CD14-positive monocyte (primary cell): ENCODE measurements at regions not wholly inside any gene's neighbourhood (a gene's known extent, or its start where the extent isn't known, plus 50 kb on each side); places are given as distances from the start of the nearest gene placed in this dataset.

Source experiments
- DNase-seq, 3 donors: peaks; one replicate each; pipeline ENCODE4 v3.0.0-alpha.2; 2011 to 2022
- H2AFZ ChIP-seq: 2 replicates; pipeline ENCODE4 v1.6.0; 2012; ENCODE audit warnings: mild to moderate bottlenecking, low read depth, low read length, inconsistent platforms; ENCODE audit not compliant: insufficient read depth, poor library complexity, severe bottlenecking
- H3K27ac ChIP-seq, 2 donors: 1 replicate in 1 of 2; 2 replicates in 1 of 2; pipeline ENCODE4 v1.5.1; 2012 to 2013; ENCODE audit warnings: low read length in 2 of 2, control low read depth in 1 of 2, inconsistent platforms in 1 of 2, low read depth in 1 of 2, mild to moderate bottlenecking in 1 of 2
- H3K27me3 ChIP-seq, 2 donors: one replicate each; pipeline versions ENCODE4 v1.6.0 to v1.6.1; 2011 to 2013; ENCODE audit warnings: low read length in 2 of 2; ENCODE audit not compliant: control insufficient read depth in 2 of 2, insufficient read depth in 2 of 2
- H3K36me3 ChIP-seq, 2 donors: replicated peaks in 1 of 2; 1 replicate in 1 of 2; 2 replicates in 1 of 2; pipeline versions ENCODE4 v1.5.1 to v1.6.1; 2012 to 2013; ENCODE audit warnings: low read length in 2 of 2, control low read depth in 1 of 2, inconsistent platforms in 1 of 2, mild to moderate bottlenecking in 1 of 2; ENCODE audit not compliant: insufficient read depth in 2 of 2, control insufficient read depth in 1 of 2
- H3K4me1 ChIP-seq, 2 donors: 1 replicate in 1 of 2; 2 replicates in 1 of 2; pipeline versions ENCODE4 v1.5.1 to v1.6.1; 2012 to 2013; ENCODE audit warnings: low read length in 2 of 2, control low read depth in 1 of 2, inconsistent platforms in 1 of 2, mild to moderate bottlenecking in 1 of 2, moderate library complexity in 1 of 2; ENCODE audit not compliant: insufficient read depth in 2 of 2, control insufficient read depth in 1 of 2
- H3K4me2 ChIP-seq: replicated peaks from 2 replicates; pipeline ENCODE3; 2012; ENCODE audit warnings: low read length, moderate library complexity, mild to moderate bottlenecking; ENCODE audit not compliant: poor library complexity, severe bottlenecking; ENCODE audit errors: extremely low read depth
- H3K4me3 ChIP-seq, 3 experiments: fragments of 200-600 bp in 1 of 3; sonication (generic) in 1 of 3; replicated peaks in 1 of 3; 1 replicate in 2 of 3; 2 replicates in 1 of 3; pipeline ENCODE4 v1.5.1; 2011 to 2013; ENCODE audit warnings: low read length in 3 of 3, mild to moderate bottlenecking in 3 of 3, control low read depth in 2 of 3, low read depth in 2 of 3, inconsistent platforms in 1 of 3, moderate library complexity in 1 of 3
- H3K79me2 ChIP-seq: 2 replicates; pipeline ENCODE4 v1.6.0; 2012; ENCODE audit warnings: mild to moderate bottlenecking, control low read depth, inconsistent platforms, low read length, moderate library complexity; ENCODE audit not compliant: insufficient read depth
- H3K9ac ChIP-seq: 2 replicates; pipeline ENCODE4 v1.6.0; 2017; ENCODE audit warnings: low read length, mild to moderate bottlenecking; ENCODE audit not compliant: insufficient read depth, poor library complexity, severe bottlenecking
- H3K9me3 ChIP-seq, 2 donors: replicated peaks in 1 of 2; 1 replicate in 1 of 2; 2 replicates in 1 of 2; pipeline versions ENCODE4 v1.5.1 to v1.6.1; 2012 to 2013; ENCODE audit warnings: low read length in 2 of 2, control low read depth in 1 of 2; ENCODE audit not compliant: control insufficient read depth in 1 of 2, insufficient read depth in 1 of 2
- H4K20me1 ChIP-seq: 2 replicates; pipeline ENCODE4 v1.6.0; 2012; ENCODE audit warnings: mild to moderate bottlenecking, low read length, control low read depth, moderate library complexity; ENCODE audit not compliant: insufficient read depth
- H3K27ac Mint-ChIP-seq, 7 donors: one replicate each; pipeline ENCODE4 v1.8.0; 2020; ENCODE audit warnings: mild to moderate bottlenecking in 7 of 7, mixed read lengths in 7 of 7, moderate library complexity in 6 of 7, inconsistent platforms in 2 of 7
- H3K27me3 Mint-ChIP-seq, 3 donors: one replicate each; pipeline ENCODE4 v1.8.0; 2021 to 2022; ENCODE audit warnings: low read depth in 3 of 3, mild to moderate bottlenecking in 3 of 3, mixed read lengths in 3 of 3, moderate library complexity in 3 of 3, inconsistent platforms in 1 of 3
- H3K36me3 Mint-ChIP-seq, 2 donors: one replicate each; pipeline ENCODE4 v1.8.0; 2020; ENCODE audit warnings: mixed read lengths in 2 of 2, inconsistent platforms in 1 of 2, mild to moderate bottlenecking in 1 of 2
- H3K4me1 Mint-ChIP-seq: one replicate; pipeline ENCODE4 v1.8.0; 2020; ENCODE audit warnings: mild to moderate bottlenecking, mixed read lengths
- H3K4me3 Mint-ChIP-seq, 2 donors: one replicate each; pipeline ENCODE4 v1.8.0; 2020; ENCODE audit warnings: mild to moderate bottlenecking in 2 of 2, mixed read lengths in 2 of 2, moderate library complexity in 1 of 2
- H3K9me3 Mint-ChIP-seq, 7 donors: one replicate each; pipeline ENCODE4 v1.8.0; 2020 to 2022; ENCODE audit warnings: mixed read lengths in 7 of 7, mild to moderate bottlenecking in 6 of 7, moderate library complexity in 6 of 7, inconsistent platforms in 2 of 7
- CTCF ChIP-seq: fragments of 200-600 bp; IDR thresholded peaks from one replicate; pipeline ENCODE4 v1.8.0; 2022; ENCODE audit warnings: antibody characterized with exemption, mild to moderate bottlenecking
- WGBS: methylation state at CpG from one replicate; pipeline ENCODE4 v1.1.5; 2013; ENCODE audit warnings: missing lambda C conversion rate; ENCODE audit not compliant: insufficient coverage; 5-methylcytosine and 5-hydroxymethylcytosine counted together
- intact Hi-C, 2 donors: fragments of 100-400 bp; cut with micrococcal nuclease; formaldehyde crosslinking; loops; one replicate each; pipeline versions ENCODE4 v1.15.0 to v1.15.1; 2023

- Mint-ChIP-seq H3K4me3 (no peak overlapping the region), H3K36me3 (no peaks in the 10 kb centered on the region), H3K27me3 (no peaks in the 10 kb centered on the region), H3K4me1 (no peaks in the 10 kb centered on the region), H3K27ac (no peak overlapping the region), H3K9me3 (peaks cover 0 to 4% (median 0%) of the 10 kb centered on the region in 7 donors)
- Histone ChIP-seq H4K20me1 (no peaks in the 10 kb centered on the region), H3K4me1 (no peaks in the 10 kb centered on the region), H3K79me2 (no peaks in the 10 kb centered on the region), H3K4me2 (no peak overlapping the region), H3K27ac (no peak overlapping the region), H3K27me3 (no peaks in the 10 kb centered on the region), H3K9me3 (no peaks in the 10 kb centered on the region), H3K4me3 (no peak overlapping the region), H2AFZ (no peak overlapping the region), H3K36me3 (no peaks in the 10 kb centered on the region), H3K9ac (no peak overlapping the region)
- WGBS = 79% methylated on average over 1 of the region's 1 CpG
- intact Hi-C loops = no loop called here
- DNase-seq = no peak
- no peak for TF ChIP-seq CTCF
These were observed 195.3 kb downstream of the RND3 start for GRCh38 chr2:150292192-150292591.

GRCh38 chr2:150286730-150287362, 200.6 kb downstream of the RND3 start:
- Histone ChIP-seq H3K4me3 (no peak overlapping the region), H3K9ac (no peak overlapping the region), H3K9me3 (no peaks in the 10 kb centered on the region), H2AFZ (no peak overlapping the region), H3K27me3 (no peaks in the 10 kb centered on the region), H3K36me3 (no peaks in the 10 kb centered on the region), H4K20me1 (no peaks in the 10 kb centered on the region), H3K4me2 (no peak overlapping the region), H3K27ac (no peak overlapping the region), H3K79me2 (no peaks in the 10 kb centered on the region), H3K4me1 (no peaks in the 10 kb centered on the region)
- peaks cover 0 to 4% (median 0%) of the 10 kb centered on the region in 7 donors for H3K9me3 Mint-ChIP-seq
- H3K27me3 Mint-ChIP-seq = no peaks in the 10 kb centered on the region
- intact Hi-C loops = no loop called here
- no peak for TF ChIP-seq CTCF
- no peaks in the 10 kb centered on the region for H3K4me1 Mint-ChIP-seq
- WGBS = 89% methylated on average over 5 of the region's 6 CpGs
- H3K27ac Mint-ChIP-seq = no peak overlapping the region
- no peak overlapping the region for H3K4me3 Mint-ChIP-seq
- no peak for DNase-seq
- H3K36me3 Mint-ChIP-seq = no peaks in the 10 kb centered on the region
